ENCODE measurements at regions not wholly inside any gene's neighbourhood (a gene's known extent, or its start where the extent isn't known, plus 50 kb on each side); places are given as distances from the start of the nearest gene placed in this dataset.
"Not testable (repeated sequence)": the region's sequence is repeated elsewhere in the genome, so short reads cannot be mapped to it uniquely, and the experiment has no call there.

DNA sequence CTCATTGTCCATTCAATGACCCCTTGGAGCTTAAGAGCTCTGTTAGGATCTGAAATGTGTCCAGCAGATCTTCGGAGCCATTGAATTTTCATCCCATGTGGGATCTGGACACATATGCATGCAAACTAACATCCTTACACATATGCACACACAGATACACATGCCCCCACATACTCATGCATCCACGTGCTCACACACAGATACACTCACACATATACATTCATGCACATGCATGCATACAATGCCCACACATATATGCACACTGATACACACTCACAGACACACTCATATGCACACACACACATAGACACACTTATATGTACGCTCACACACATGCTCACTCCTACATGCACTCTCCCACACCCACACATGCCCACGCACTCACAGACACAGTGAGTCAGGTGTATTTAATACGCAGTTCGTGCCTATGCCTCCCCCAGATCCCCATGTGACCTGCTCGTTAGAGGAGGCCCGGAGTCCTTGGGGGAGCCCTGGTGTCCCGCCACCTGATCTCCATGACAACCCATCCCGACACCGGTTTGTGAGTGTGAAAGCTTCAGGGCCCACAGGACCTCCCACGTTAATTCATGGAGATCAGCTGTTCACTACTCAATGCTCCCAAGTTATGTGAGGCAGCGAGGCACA is 121.9 kb upstream of the SULF2 start:
- Mint-ChIP-seq H3K4me1 (no peaks in the 10 kb centered on the region), H3K27ac (no peak overlapping the region), H3K9me3 (no peaks in the 10 kb centered on the region), H3K36me3 (ENCODE audit: low read depth) (no peaks in the 10 kb centered on the region), H3K4me3 (no peak overlapping the region), H3K27me3 (peaks cover 19% of the 10 kb centered on the region)
- ATAC-seq (replicated peaks): no peak

- no peak for ATAC-seq (replicated peaks)
- no peaks in the 10 kb centered on the region for H3K9me3 Mint-ChIP-seq
- H3K4me1 Mint-ChIP-seq: no peaks in the 10 kb centered on the region
- H3K4me3 Mint-ChIP-seq: no peak overlapping the region
- H3K27ac Mint-ChIP-seq: no peak overlapping the region
- peaks cover 14% of the 10 kb centered on the region for H3K27me3 Mint-ChIP-seq
- no peaks in the 10 kb centered on the region for H3K36me3 Mint-ChIP-seq (ENCODE audit: low read depth)
These were observed 121.0 kb upstream of the SULF2 start for GRCh38 chr20:47906348-47906660.

DNA sequence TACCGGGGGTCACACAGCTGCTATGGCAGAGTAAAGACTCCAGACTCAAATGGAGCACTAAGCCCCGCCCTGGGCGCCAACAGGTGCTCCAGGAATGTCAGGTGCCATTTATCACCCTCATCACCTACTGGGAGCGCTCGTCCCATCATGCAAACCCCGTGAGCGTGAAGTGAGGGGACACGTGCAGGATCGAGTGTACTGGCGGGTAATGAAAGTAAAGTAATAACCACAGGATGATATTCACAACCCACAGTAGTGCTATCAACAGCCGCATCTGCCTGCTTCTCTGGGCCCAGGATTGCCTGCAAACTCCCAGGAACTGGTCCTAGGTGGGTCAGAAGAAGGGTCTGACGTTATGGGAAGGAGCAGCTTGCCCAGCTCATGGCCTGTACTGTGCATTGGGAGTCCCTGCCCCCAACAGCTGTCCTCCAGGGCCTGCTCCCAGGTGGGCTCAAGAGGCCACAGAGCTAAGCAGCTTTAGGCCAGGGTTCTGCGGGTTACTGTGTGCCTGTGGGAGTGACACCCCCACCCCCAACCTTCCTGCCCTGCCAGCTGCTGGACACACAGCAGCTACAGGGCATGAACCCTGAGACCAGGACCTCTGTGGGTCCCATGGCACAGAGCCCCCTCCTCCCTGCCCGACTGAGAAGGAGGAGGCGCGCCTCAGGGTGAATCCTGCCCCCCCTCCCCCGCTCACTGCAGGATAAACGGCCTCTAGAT is 120.5 kb upstream of the SULF2 start:
- Mint-ChIP-seq H3K4me3 (no peak overlapping the region), H3K27me3 (peaks cover 14% of the 10 kb centered on the region), H3K27ac (no peak overlapping the region)

GRCh38 chr20:47903009-47903408 is 117.7 kb upstream of the SULF2 start:
- not testable (repeated sequence) for H3K4me3 Mint-ChIP-seq; H3K4me1 Mint-ChIP-seq; ATAC-seq (replicated peaks); H3K27ac Mint-ChIP-seq; H3K9me3 Mint-ChIP-seq; H3K36me3 Mint-ChIP-seq (ENCODE audit: low read depth)
- peaks cover 10% of the 10 kb centered on the region for H3K27me3 Mint-ChIP-seq

More for the DNA sequence above, 120.5 kb upstream of the SULF2 start:
- ATAC-seq (replicated peaks): no peak
- Mint-ChIP-seq H3K4me1 (no peaks in the 10 kb centered on the region), H3K9me3 (no peaks in the 10 kb centered on the region), H3K36me3 (ENCODE audit: low read depth) (no peaks in the 10 kb centered on the region)

- H3K27me3 Mint-ChIP-seq; ATAC-seq (replicated peaks); H3K27ac Mint-ChIP-seq; H3K36me3 Mint-ChIP-seq (ENCODE audit: low read depth); H3K4me3 Mint-ChIP-seq; H3K4me1 Mint-ChIP-seq; H3K9me3 Mint-ChIP-seq: not testable (repeated sequence)
These were observed 114.0 kb upstream of the SULF2 start for GRCh38 chr20:47899313-47899712.

GRCh38 chr20:47897461-47897860 is 112.2 kb upstream of the SULF2 start:
- H3K27me3 Mint-ChIP-seq: no peaks in the 10 kb centered on the region
- H3K4me3 Mint-ChIP-seq: no peak overlapping the region
- ATAC-seq (replicated peaks): no peak
- no peaks in the 10 kb centered on the region for H3K9me3 Mint-ChIP-seq
- no peaks in the 10 kb centered on the region for H3K4me1 Mint-ChIP-seq
- no peak overlapping the region for H3K27ac Mint-ChIP-seq
- no peaks in the 10 kb centered on the region for H3K36me3 Mint-ChIP-seq (ENCODE audit: low read depth)

- not testable (repeated sequence) for H3K4me1 Mint-ChIP-seq; H3K9me3 Mint-ChIP-seq; ATAC-seq (replicated peaks); H3K27ac Mint-ChIP-seq; H3K27me3 Mint-ChIP-seq; H3K36me3 Mint-ChIP-seq (ENCODE audit: low read depth); H3K4me3 Mint-ChIP-seq
These were observed 107.4 kb upstream of the SULF2 start for GRCh38 chr20:47892681-47893080.

DNA sequence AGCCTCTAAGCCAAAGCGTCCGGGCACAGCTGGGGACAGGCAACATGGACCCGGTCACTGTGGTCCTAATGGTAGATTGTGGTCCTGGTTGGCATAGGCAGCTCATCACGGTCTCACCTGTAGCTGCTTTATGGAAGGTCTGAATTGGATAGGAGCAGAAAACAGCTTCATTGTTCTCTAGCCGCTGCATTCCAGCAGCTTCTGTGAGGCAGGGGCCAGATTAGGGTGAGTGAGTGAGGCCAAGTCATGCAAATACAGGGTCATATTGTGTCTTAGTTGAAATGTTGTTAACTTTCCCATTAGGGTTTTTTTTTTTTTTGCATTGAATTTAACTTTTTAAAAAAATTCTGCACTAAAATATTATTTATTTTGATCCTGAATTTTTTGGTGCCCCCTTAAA is 105.4 kb upstream of the SULF2 start:
- not testable (repeated sequence) for H3K36me3 Mint-ChIP-seq (ENCODE audit: low read depth); H3K27me3 Mint-ChIP-seq; H3K27ac Mint-ChIP-seq; H3K4me3 Mint-ChIP-seq; ATAC-seq (replicated peaks); H3K4me1 Mint-ChIP-seq; H3K9me3 Mint-ChIP-seq

- not testable (repeated sequence) for H3K27me3 Mint-ChIP-seq; H3K27ac Mint-ChIP-seq; H3K4me3 Mint-ChIP-seq; ATAC-seq (replicated peaks); H3K4me1 Mint-ChIP-seq; H3K36me3 Mint-ChIP-seq (ENCODE audit: low read depth); H3K9me3 Mint-ChIP-seq
These were observed 104.5 kb upstream of the SULF2 start for GRCh38 chr20:47889751-47890150.

DNA sequence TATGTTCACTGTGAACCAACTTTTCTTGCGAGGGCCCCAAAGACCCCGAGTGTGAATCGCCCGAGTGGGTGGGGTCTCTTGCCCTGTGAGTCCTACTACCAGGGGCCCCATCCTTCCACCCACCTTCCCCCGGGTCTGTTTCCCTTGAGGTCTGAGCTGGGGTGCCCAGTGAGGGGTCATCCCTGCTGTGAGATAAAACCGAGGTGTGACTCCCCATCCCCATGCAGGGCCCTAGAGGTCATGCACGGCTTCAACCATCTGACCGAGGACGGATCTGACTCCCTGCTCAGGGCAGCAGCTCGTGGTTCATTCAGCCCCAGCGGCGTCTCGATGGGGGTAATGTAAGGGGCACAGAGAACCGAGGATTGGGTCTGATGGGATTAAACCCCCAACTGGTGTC is 103.1 kb upstream of the SULF2 start:
- Mint-ChIP-seq H3K4me3 (no peak overlapping the region), H3K4me1 (no peaks in the 10 kb centered on the region), H3K27ac (no peak overlapping the region), H3K36me3 (ENCODE audit: low read depth) (no peaks in the 10 kb centered on the region), H3K27me3 (no peaks in the 10 kb centered on the region), H3K9me3 (no peaks in the 10 kb centered on the region)
- ATAC-seq (replicated peaks): no peak

- Mint-ChIP-seq H3K9me3 (no peaks in the 10 kb centered on the region), H3K4me3 (no peak overlapping the region), H3K27me3 (no peaks in the 10 kb centered on the region), H3K4me1 (no peaks in the 10 kb centered on the region), H3K27ac (no peak overlapping the region), H3K36me3 (ENCODE audit: low read depth) (no peaks in the 10 kb centered on the region)
- no peak for ATAC-seq (replicated peaks)
These were observed 102.3 kb upstream of the SULF2 start for GRCh38 chr20:47887477-47888080.

GRCh38 chr20:47887064-47887463 is 101.8 kb upstream of the SULF2 start:
- H3K4me3 Mint-ChIP-seq: no peak overlapping the region
- H3K27ac Mint-ChIP-seq: no peak overlapping the region
- H3K9me3 Mint-ChIP-seq: no peaks in the 10 kb centered on the region
- no peaks in the 10 kb centered on the region for H3K36me3 Mint-ChIP-seq (ENCODE audit: low read depth)
- H3K27me3 Mint-ChIP-seq: no peaks in the 10 kb centered on the region
- no peak for ATAC-seq (replicated peaks)
- no peaks in the 10 kb centered on the region for H3K4me1 Mint-ChIP-seq

GRCh38 chr20:47886454-47887041 is 101.3 kb upstream of the SULF2 start:
- ATAC-seq (replicated peaks): no peak
- no peaks in the 10 kb centered on the region for H3K36me3 Mint-ChIP-seq (ENCODE audit: low read depth)
- H3K4me1 Mint-ChIP-seq: no peaks in the 10 kb centered on the region
- no peak overlapping the region for H3K27ac Mint-ChIP-seq
- no peaks in the 10 kb centered on the region for H3K27me3 Mint-ChIP-seq
- H3K4me3 Mint-ChIP-seq: no peak overlapping the region
- H3K9me3 Mint-ChIP-seq: no peaks in the 10 kb centered on the region

DNA sequence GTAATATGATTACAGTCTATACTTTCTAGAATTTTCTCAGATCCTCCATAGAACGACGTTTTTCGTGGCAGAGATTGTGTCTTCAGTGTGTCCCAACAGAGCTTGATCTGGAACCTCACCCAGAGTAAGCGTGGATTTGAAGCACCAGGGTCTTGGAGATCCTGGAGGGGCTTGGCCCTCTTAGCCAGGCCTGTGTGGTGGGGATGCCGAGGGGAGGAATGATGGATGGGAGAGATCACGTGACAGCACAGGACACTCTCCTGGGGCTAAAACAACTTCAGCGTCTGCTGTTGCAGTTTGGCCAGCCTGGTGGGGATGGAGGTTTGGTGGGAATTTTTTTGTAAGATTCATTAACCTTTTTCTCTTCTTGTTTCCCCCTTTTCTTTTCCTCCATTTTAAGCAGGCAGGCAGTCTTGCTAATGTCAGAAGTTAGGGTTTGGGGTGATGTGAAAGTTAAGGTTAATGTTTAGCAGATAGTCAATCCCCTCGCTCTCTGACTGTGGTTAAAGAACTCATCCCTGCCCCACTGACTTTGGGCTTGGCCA is 100.7 kb upstream of the SULF2 start:
- ATAC-seq (replicated peaks): no peak
- H3K36me3 Mint-ChIP-seq (ENCODE audit: low read depth): no peaks in the 10 kb centered on the region
- no peaks in the 10 kb centered on the region for H3K27me3 Mint-ChIP-seq
- no peaks in the 10 kb centered on the region for H3K9me3 Mint-ChIP-seq
- H3K4me1 Mint-ChIP-seq: no peaks in the 10 kb centered on the region
- H3K27ac Mint-ChIP-seq: no peak overlapping the region
- H3K4me3 Mint-ChIP-seq: no peak overlapping the region

GRCh38 chr20:47883940-47884339 is 98.7 kb upstream of the SULF2 start:
- not testable (repeated sequence) for H3K36me3 Mint-ChIP-seq (ENCODE audit: low read depth); H3K27ac Mint-ChIP-seq; H3K9me3 Mint-ChIP-seq; H3K27me3 Mint-ChIP-seq; H3K4me3 Mint-ChIP-seq; ATAC-seq (replicated peaks); H3K4me1 Mint-ChIP-seq

Data from activated T-helper 17 cell treated with anti-CD3 and anti-CD28 coated beads, Interleukin-2, amount 50 U/mL, for 72 hours (primary cell).